Ascending aorta (tissue), 2 donors: ENCODE measurements at regions not wholly inside any gene's neighbourhood (a gene's known extent, or its start where the extent isn't known, plus 50 kb on each side); places are given as distances from the start of the nearest gene placed in this dataset.
"Not testable (repeated sequence)": the region's sequence is repeated elsewhere in the genome, so short reads cannot be mapped to it uniquely, and the experiment has no call there.

Experiments
- DNase-seq, 2 donors: peaks; one replicate each; pipeline ENCODE4 v3.0.0-alpha.2; 2019; ENCODE audit warnings: low spot score in 2 of 2
- H3K27ac ChIP-seq, 2 donors: fragments of 200-600 bp; sonication (generic); one replicate each; pipeline ENCODE4 v1.5.1; 2016 to 2017; ENCODE audit warnings: mild to moderate bottlenecking in 1 of 2
- H3K27me3 ChIP-seq: fragments of 200-600 bp; sonication (generic); one replicate; pipeline ENCODE4 v1.5.1; 2017
- H3K36me3 ChIP-seq, 2 donors: fragments of 200-600 bp; sonication (generic); one replicate each; pipeline ENCODE4 v1.5.1; 2016
- H3K4me1 ChIP-seq, 2 donors: fragments of 200-600 bp; sonication (generic); one replicate each; pipeline ENCODE4 v1.5.1; 2016 to 2017; ENCODE audit warnings: mild to moderate bottlenecking in 1 of 2
- H3K4me3 ChIP-seq, 2 donors: fragments of 200-600 bp; sonication (generic); one replicate each; pipeline ENCODE4 v1.5.1; 2016 to 2017; ENCODE audit warnings: mild to moderate bottlenecking in 1 of 2
- H3K9me3 ChIP-seq, 2 donors: fragments of 200-600 bp; sonication (generic); one replicate each; pipeline ENCODE4 v1.5.1; 2016
- CTCF ChIP-seq, 3 experiments: fragments of 200-600 bp in 2 of 3; fragments of 450-650 bp in 1 of 3; sonication (generic) in 2 of 3; IDR thresholded peaks; one replicate each; pipeline ENCODE4 v1.5.1; 2016 to 2019; ENCODE audit warnings: antibody characterized with exemption in 3 of 3, mild to moderate bottlenecking in 1 of 3, moderate library complexity in 1 of 3
- intact Hi-C: fragments of 100-400 bp; cut with DNase I; formaldehyde crosslinking; loops from one replicate; pipeline ENCODE4 v1.15.1; 2023

GRCh38 chr13:44147648-44148047 lies 226.0 kb upstream of the SERP2 start:
- Histone ChIP-seq H3K27ac (no peak overlapping the region), H3K4me1 (no peaks in the 10 kb centered on the region), H3K9me3 (no peaks in the 10 kb centered on the region), H3K36me3 (no peaks in the 10 kb centered on the region), H3K27me3 (no peaks in the 10 kb centered on the region), H3K4me3 (no peak overlapping the region)
- no peak for TF ChIP-seq CTCF (IDR thresholded peaks at IDR 0.05)
- no peak for DNase-seq
- intact Hi-C loops, result no loop called here

GRCh38 chr13:44148159-44148914 lies 225.3 kb upstream of the SERP2 start:
- no peak for TF ChIP-seq CTCF (IDR thresholded peaks at IDR 0.05)
- no peak overlapping the region for H3K4me3 ChIP-seq
- no peaks in the 10 kb centered on the region for H3K4me1 ChIP-seq
- intact Hi-C loops, result no loop called here
- no peaks in the 10 kb centered on the region for H3K27me3 ChIP-seq
- H3K9me3 ChIP-seq, result no peaks in the 10 kb centered on the region
- H3K36me3 ChIP-seq, result no peaks in the 10 kb centered on the region
- H3K27ac ChIP-seq, result no peak overlapping the region
- DNase-seq, result no peak

- intact Hi-C loops, result not testable (repeated sequence)
These were observed 224.4 kb upstream of the SERP2 start for GRCh38 chr13:44149231-44149630.

GRCh38 chr13:44149821-44150220 lies 223.8 kb upstream of the SERP2 start:
- H3K4me3 ChIP-seq, result no peak overlapping the region

More at GRCh38 chr13:44149231-44149630, 224.4 kb upstream of the SERP2 start:
- H3K4me3 ChIP-seq, H3K27me3 ChIP-seq, H3K36me3 ChIP-seq, DNase-seq, H3K27ac ChIP-seq, H3K9me3 ChIP-seq, H3K4me1 ChIP-seq: not testable (repeated sequence)

GRCh38 chr13:44151474-44151873 lies 222.2 kb upstream of the SERP2 start:
- Histone ChIP-seq H3K36me3 (no peaks in the 10 kb centered on the region), H3K27ac (no peak overlapping the region), H3K9me3 (no peaks in the 10 kb centered on the region), H3K27me3 (no peaks in the 10 kb centered on the region), H3K4me1 (peaks cover 5 to 10% of the 10 kb centered on the region in 2 donors), H3K4me3 (no peak overlapping the region)
- intact Hi-C loops, result loop anchor here (10.0 kb wide), 1 partner anchor 1173 kb away; no protein-coding TSS in a partner anchor
- no peak for TF ChIP-seq CTCF (IDR thresholded peaks at IDR 0.05)
- DNase-seq, result no peak

More at GRCh38 chr13:44149821-44150220, 223.8 kb upstream of the SERP2 start:
- Histone ChIP-seq H3K9me3 (no peaks in the 10 kb centered on the region), H3K27ac (no peak overlapping the region), H3K36me3 (no peaks in the 10 kb centered on the region), H3K4me1 (no peaks in the 10 kb centered on the region), H3K27me3 (no peaks in the 10 kb centered on the region)
- TF ChIP-seq CTCF (IDR thresholded peaks at IDR 0.05), result no peak
- DNase-seq, result no peak
- intact Hi-C loops, result loop anchor here (10.0 kb wide), 1 partner anchor 1175 kb away; no protein-coding TSS in a partner anchor

GRCh38 chr13:44153496-44153895 lies 220.1 kb upstream of the SERP2 start:
- TF ChIP-seq CTCF (IDR thresholded peaks at IDR 0.05), result no peak
- H3K27me3 ChIP-seq, result no peaks in the 10 kb centered on the region
- no peak for DNase-seq
- intact Hi-C loops, result loop anchor here (10.0 kb wide), 1 partner anchor 1171 kb away; no protein-coding TSS in a partner anchor
- H3K27ac ChIP-seq, result no peak overlapping the region
- H3K4me1 ChIP-seq, result peaks cover 5 to 28% of the 10 kb centered on the region in 2 donors
- H3K9me3 ChIP-seq, result no peaks in the 10 kb centered on the region
- H3K4me3 ChIP-seq, result no peak overlapping the region
- no peaks in the 10 kb centered on the region for H3K36me3 ChIP-seq
